NCI-H526 treated with DMSO at 0.1 percent for 48 hours (cell line): ENCODE measurements at regions not wholly inside any gene's neighbourhood (a gene's known extent, or its start where the extent isn't known, plus 50 kb on each side); places are given as distances from the start of the nearest gene placed in this dataset.
A peak's percentile ranks its signal among the peaks of the same experiment; 100 is the strongest.
"Not testable (repeated sequence)": the region's sequence is repeated elsewhere in the genome, so short reads cannot be mapped to it uniquely, and the experiment has no call there.

Source experiments
- DNase-seq: peaks from one replicate; lab custom pipeline; 2025; lab: John Stamatoyannopoulos, UW

- DNase-seq, result no peak
Measured at GRCh38 chr14:34090451-34090850, 139.6 kb upstream of the EGLN3 start.

- no peak for DNase-seq
Measured at GRCh38 chr14:34088914-34089313, 138.0 kb upstream of the EGLN3 start.

- DNase-seq, result no peak
Measured at GRCh38 chr14:34087571-34087970, 136.7 kb upstream of the EGLN3 start.

GRCh38 chr14:34086223-34086757 is 135.4 kb upstream of the EGLN3 start:
- no peak for DNase-seq

GRCh38 chr14:34085695-34086094 is 134.8 kb upstream of the EGLN3 start:
- DNase-seq, result no peak

- DNase-seq, result peak; percentile 72
Measured at GRCh38 chr14:34081576-34082136, 130.8 kb upstream of the EGLN3 start.

GRCh38 chr14:34081101-34081575 is 130.3 kb upstream of the EGLN3 start:
- no peak for DNase-seq

GRCh38 chr14:34079643-34080042 is 128.8 kb upstream of the EGLN3 start:
- DNase-seq, result not testable (repeated sequence)

GRCh38 chr14:34078117-34078743 is 127.4 kb upstream of the EGLN3 start:
- no peak for DNase-seq

GRCh38 chr14:34075826-34076225 is 125.0 kb upstream of the EGLN3 start:
- no peak for DNase-seq

GRCh38 chr14:34075042-34075744 is 124.3 kb upstream of the EGLN3 start:
- no peak for DNase-seq

GRCh38 chr14:34072921-34073320 is 122.0 kb upstream of the EGLN3 start:
- no peak for DNase-seq

- no peak for DNase-seq
Measured at GRCh38 chr14:34072401-34072800, 121.5 kb upstream of the EGLN3 start.

- no peak for DNase-seq
Measured at GRCh38 chr14:34070917-34071407, 120.1 kb upstream of the EGLN3 start.

- DNase-seq, result no peak
Measured at GRCh38 chr14:34069854-34070582, 119.1 kb upstream of the EGLN3 start.

GRCh38 chr14:34067587-34067986 is 116.7 kb upstream of the EGLN3 start:
- DNase-seq, result no peak

GRCh38 chr14:34065690-34066391 is 115.0 kb upstream of the EGLN3 start:
- no peak for DNase-seq

GRCh38 chr14:34065236-34065635 is 114.4 kb upstream of the EGLN3 start:
- no peak for DNase-seq

GRCh38 chr14:34064349-34064748 is 113.5 kb upstream of the EGLN3 start:
- DNase-seq, result no peak

GRCh38 chr14:34063470-34064164 is 112.7 kb upstream of the EGLN3 start:
- DNase-seq, result no peak

- DNase-seq, result no peak
Measured at GRCh38 chr14:34063042-34063441, 112.2 kb upstream of the EGLN3 start.
